SK-N-SH treated with all-trans-retinoic acid at 6 μM for 48 hours (cell line): ENCODE measurements at regions not wholly inside any gene's neighbourhood (a gene's known extent, or its start where the extent isn't known, plus 50 kb on each side); places are given as distances from the start of the nearest gene placed in this dataset.

Experiments used
- ATAC-seq: fragments of 200-7000 bp; cut with Tn5 transposase; 3 replicates; pipeline ENCODE4 v1.9.1; 2020; ENCODE audit warnings: mild to moderate bottlenecking, moderate library complexity
- ARNTL ChIP-seq: fragments of 450-650 bp; formaldehyde crosslinking; IDR thresholded peaks from 2 replicates; pipeline ENCODE4 v1.5.0; 2020; ENCODE audit warnings: low read depth, mild to moderate bottlenecking, moderate library complexity, borderline replicate concordance
- BACH2 ChIP-seq: fragments of 250-450 bp; sonication (Bioruptor Pico); IDR thresholded peaks from 2 replicates; pipeline ENCODE4 v1.9.0; 2021; ENCODE audit warnings: mild to moderate bottlenecking, borderline replicate concordance
- CSDC2 ChIP-seq: fragments of 250-450 bp; sonication (Bioruptor Pico); IDR thresholded peaks from 2 replicates; pipeline ENCODE4 v1.5.0; 2020; ENCODE audit warnings: mild to moderate bottlenecking, moderate library complexity
- ESRRG ChIP-seq: fragments of 250-450 bp; sonication (Bioruptor Pico); IDR thresholded peaks from 2 replicates; pipeline ENCODE4 v1.6.1; 2021; ENCODE audit warnings: mild to moderate bottlenecking
- GLIS3 ChIP-seq: fragments of 250-450 bp; sonication (Bioruptor Pico); IDR thresholded peaks from 2 replicates; pipeline ENCODE4 v1.5.0; 2020; ENCODE audit warnings: mild to moderate bottlenecking, moderate library complexity
- ISL1 ChIP-seq: fragments of 250-450 bp; sonication (Bioruptor Pico); IDR thresholded peaks from 2 replicates; pipeline ENCODE4 v2.1.2; 2022; ENCODE audit warnings: mild to moderate bottlenecking, moderate library complexity
- OSR1 ChIP-seq: fragments of 250-450 bp; sonication (Bioruptor Pico); IDR thresholded peaks from 2 replicates; pipeline ENCODE4 v1.8.0; 2022; ENCODE audit warnings: moderate library complexity, mild to moderate bottlenecking, inconsistent platforms
- PPARA ChIP-seq: fragments of 250-450 bp; sonication (Bioruptor Pico); IDR thresholded peaks from 2 replicates; pipeline ENCODE4 v1.5.0; 2020; ENCODE audit warnings: mild to moderate bottlenecking, borderline replicate concordance
- RARB ChIP-seq: fragments of 250-450 bp; sonication (Bioruptor Pico); IDR thresholded peaks from 2 replicates; pipeline ENCODE4 v1.8.0; 2021; ENCODE audit warnings: mild to moderate bottlenecking, moderate library complexity
- SNAI2 ChIP-seq: fragments of 250-450 bp; sonication (Bioruptor Pico); IDR thresholded peaks from 2 replicates; pipeline ENCODE4 v1.5.0; 2020; ENCODE audit warnings: mild to moderate bottlenecking, moderate library complexity
- TCF4 ChIP-seq: fragments of 250-450 bp; sonication (Bioruptor Pico); IDR thresholded peaks from 2 replicates; pipeline ENCODE4 v1.8.0; 2021; ENCODE audit warnings: mild to moderate bottlenecking, moderate library complexity, borderline replicate concordance
- TOX ChIP-seq: fragments of 250-450 bp; sonication (Bioruptor Pico); IDR thresholded peaks from 2 replicates; pipeline ENCODE4 v1.8.0; 2021; ENCODE audit warnings: mild to moderate bottlenecking, moderate library complexity, borderline replicate concordance
- ZC3H10 ChIP-seq: fragments of 250-450 bp; sonication (Bioruptor Pico); IDR thresholded peaks from 2 replicates; pipeline ENCODE4 v1.5.1; 2021; ENCODE audit warnings: mild to moderate bottlenecking, moderate library complexity
- ZFP3 ChIP-seq: fragments of 250-450 bp; sonication (Bioruptor Pico); IDR thresholded peaks from 2 replicates; pipeline ENCODE4 v1.5.0; 2020; ENCODE audit warnings: mild to moderate bottlenecking, moderate library complexity
- ZFP30 ChIP-seq: fragments of 450-650 bp; formaldehyde crosslinking; IDR thresholded peaks from 2 replicates; pipeline ENCODE4 v1.5.0; 2022; ENCODE audit warnings: mild to moderate bottlenecking, moderate library complexity
- ZNF565 ChIP-seq: fragments of 450-650 bp; formaldehyde crosslinking; conservative IDR thresholded peaks from 2 replicates; pipeline ENCODE4 v1.5.0; 2020; ENCODE audit warnings: low read depth, mild to moderate bottlenecking, moderate library complexity
- ZNF70 ChIP-seq: fragments of 450-650 bp; formaldehyde crosslinking; IDR thresholded peaks from 2 replicates; pipeline ENCODE4 v1.5.0; 2020; ENCODE audit warnings: mild to moderate bottlenecking, moderate library complexity
- ZNF8 ChIP-seq: fragments of 450-650 bp; formaldehyde crosslinking; IDR thresholded peaks from 2 replicates; pipeline ENCODE4 v1.5.0; 2020; ENCODE audit warnings: mild to moderate bottlenecking, moderate library complexity
- TF ChIP-seq, protein P1 (sequence below): fragments of 250-450 bp; sonication (Bioruptor Pico); IDR thresholded peaks from 2 replicates; pipeline ENCODE4 v1.8.0; 2020; ENCODE audit warnings: mild to moderate bottlenecking, moderate library complexity, borderline replicate concordance
- TF ChIP-seq, protein P2 (sequence below): fragments of 250-450 bp; sonication (Bioruptor Pico); IDR thresholded peaks from 2 replicates; pipeline ENCODE4 v1.5.1; 2020; ENCODE audit warnings: low read depth, mild to moderate bottlenecking, moderate library complexity
- TF ChIP-seq, protein P3 (sequence below): fragments of 250-450 bp; sonication (Bioruptor Pico); IDR thresholded peaks from 2 replicates; pipeline ENCODE4 v1.5.1; 2021; ENCODE audit warnings: mild to moderate bottlenecking, moderate library complexity
- TF ChIP-seq, protein P4 (sequence below): fragments of 250-450 bp; sonication (Bioruptor Pico); IDR thresholded peaks from 2 replicates; pipeline ENCODE4 v1.5.0; 2020; ENCODE audit warnings: mild to moderate bottlenecking, moderate library complexity
- TF ChIP-seq, protein P5 (sequence below): fragments of 250-450 bp; sonication (Bioruptor Pico); IDR thresholded peaks from 2 replicates; pipeline ENCODE4 v1.8.0; 2021; ENCODE audit warnings: low read depth, mild to moderate bottlenecking, moderate library complexity, borderline replicate concordance

DNA sequence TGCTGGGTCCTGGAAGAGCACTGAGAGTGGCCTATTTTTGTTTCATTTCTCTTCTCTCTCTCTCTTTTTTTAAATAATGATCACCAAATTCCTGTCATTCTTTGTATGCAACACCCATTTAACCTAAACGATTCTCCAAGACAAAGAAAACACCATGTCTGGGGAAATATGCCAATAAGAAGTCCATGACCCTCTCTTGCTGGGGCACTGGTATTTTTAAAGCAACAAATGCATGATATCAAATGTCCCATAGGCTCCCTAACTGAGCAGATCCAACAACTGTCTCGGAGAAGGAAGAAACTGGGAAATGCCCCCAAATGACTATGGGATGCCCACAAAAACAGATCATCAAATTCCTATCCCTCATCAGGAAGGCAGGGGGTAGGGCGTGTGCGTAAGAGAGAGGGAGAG lies 567.4 kb downstream of the CCDC171 start:
- no peak for TF ChIP-seq OSR1 (CRISPR knock-in tag)
- TF ChIP-seq, protein P1, sequence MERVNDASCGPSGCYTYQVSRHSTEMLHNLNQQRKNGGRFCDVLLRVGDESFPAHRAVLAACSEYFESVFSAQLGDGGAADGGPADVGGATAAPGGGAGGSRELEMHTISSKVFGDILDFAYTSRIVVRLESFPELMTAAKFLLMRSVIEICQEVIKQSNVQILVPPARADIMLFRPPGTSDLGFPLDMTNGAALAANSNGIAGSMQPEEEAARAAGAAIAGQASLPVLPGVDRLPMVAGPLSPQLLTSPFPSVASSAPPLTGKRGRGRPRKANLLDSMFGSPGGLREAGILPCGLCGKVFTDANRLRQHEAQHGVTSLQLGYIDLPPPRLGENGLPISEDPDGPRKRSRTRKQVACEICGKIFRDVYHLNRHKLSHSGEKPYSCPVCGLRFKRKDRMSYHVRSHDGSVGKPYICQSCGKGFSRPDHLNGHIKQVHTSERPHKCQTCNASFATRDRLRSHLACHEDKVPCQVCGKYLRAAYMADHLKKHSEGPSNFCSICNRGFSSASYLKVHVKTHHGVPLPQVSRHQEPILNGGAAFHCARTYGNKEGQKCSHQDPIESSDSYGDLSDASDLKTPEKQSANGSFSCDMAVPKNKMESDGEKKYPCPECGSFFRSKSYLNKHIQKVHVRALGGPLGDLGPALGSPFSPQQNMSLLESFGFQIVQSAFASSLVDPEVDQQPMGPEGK (CRISPR knock-in tag): no peak
- TF ChIP-seq ZNF565 (CRISPR knock-in tag): no peak
- TF ChIP-seq BACH2 (CRISPR knock-in tag): no peak
- TF ChIP-seq SNAI2: no peak
- TF ChIP-seq ISL1 (CRISPR knock-in tag): no peak
- no peak for TF ChIP-seq ARNTL
- TF ChIP-seq ZFP3 (CRISPR knock-in tag): no peak
- no peak for TF ChIP-seq TCF4
- no peak for TF ChIP-seq RARB (CRISPR knock-in tag)
- no peak for TF ChIP-seq GLIS3 (CRISPR knock-in tag)
- TF ChIP-seq ESRRG: no peak
- TF ChIP-seq, protein P2, sequence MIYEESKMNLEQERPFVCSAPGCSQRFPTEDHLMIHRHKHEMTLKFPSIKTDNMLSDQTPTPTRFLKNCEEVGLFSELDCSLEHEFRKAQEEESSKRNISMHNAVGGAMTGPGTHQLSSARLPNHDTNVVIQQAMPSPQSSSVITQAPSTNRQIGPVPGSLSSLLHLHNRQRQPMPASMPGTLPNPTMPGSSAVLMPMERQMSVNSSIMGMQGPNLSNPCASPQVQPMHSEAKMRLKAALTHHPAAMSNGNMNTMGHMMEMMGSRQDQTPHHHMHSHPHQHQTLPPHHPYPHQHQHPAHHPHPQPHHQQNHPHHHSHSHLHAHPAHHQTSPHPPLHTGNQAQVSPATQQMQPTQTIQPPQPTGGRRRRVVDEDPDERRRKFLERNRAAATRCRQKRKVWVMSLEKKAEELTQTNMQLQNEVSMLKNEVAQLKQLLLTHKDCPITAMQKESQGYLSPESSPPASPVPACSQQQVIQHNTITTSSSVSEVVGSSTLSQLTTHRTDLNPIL (CRISPR knock-in tag): no peak
- TF ChIP-seq CSDC2 (CRISPR knock-in tag): no peak
- TF ChIP-seq, protein P3, sequence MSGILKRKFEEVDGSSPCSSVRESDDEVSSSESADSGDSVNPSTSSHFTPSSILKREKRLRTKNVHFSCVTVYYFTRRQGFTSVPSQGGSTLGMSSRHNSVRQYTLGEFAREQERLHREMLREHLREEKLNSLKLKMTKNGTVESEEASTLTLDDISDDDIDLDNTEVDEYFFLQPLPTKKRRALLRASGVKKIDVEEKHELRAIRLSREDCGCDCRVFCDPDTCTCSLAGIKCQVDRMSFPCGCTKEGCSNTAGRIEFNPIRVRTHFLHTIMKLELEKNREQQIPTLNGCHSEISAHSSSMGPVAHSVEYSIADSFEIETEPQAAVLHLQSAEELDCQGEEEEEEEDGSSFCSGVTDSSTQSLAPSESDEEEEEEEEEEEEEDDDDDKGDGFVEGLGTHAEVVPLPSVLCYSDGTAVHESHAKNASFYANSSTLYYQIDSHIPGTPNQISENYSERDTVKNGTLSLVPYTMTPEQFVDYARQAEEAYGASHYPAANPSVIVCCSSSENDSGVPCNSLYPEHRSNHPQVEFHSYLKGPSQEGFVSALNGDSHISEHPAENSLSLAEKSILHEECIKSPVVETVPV (CRISPR knock-in tag): no peak
- TF ChIP-seq ZNF70 (CRISPR knock-in tag): no peak
- TF ChIP-seq TOX (CRISPR knock-in tag): no peak
- TF ChIP-seq ZNF8 (CRISPR knock-in tag): no peak
- no peak for TF ChIP-seq ZC3H10 (CRISPR knock-in tag)
- TF ChIP-seq ZFP30 (CRISPR knock-in tag): no peak
- no peak; the same call in 1 of the 3 replicates for ATAC-seq

DNA sequence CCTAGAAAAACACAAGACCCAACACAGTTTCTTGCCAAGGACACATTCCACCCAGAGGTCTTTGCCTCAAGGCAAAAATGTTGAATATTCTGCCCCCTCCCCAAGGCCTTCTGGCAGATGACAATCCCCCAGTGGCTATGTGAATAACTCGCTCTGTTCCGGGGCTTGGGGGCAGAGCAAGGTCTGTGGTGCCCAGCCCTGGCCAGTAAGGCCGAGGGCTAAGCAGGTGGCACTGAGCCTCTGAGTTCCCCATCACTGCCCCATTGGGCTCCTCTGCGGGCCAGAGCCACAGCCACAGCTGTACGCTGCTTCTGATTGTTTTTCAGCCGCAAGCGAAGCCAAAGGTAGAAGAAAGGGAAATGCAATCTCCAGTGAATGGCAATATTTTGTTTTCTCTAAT lies 567.9 kb downstream of the CCDC171 start:
- TF ChIP-seq, protein P4, sequence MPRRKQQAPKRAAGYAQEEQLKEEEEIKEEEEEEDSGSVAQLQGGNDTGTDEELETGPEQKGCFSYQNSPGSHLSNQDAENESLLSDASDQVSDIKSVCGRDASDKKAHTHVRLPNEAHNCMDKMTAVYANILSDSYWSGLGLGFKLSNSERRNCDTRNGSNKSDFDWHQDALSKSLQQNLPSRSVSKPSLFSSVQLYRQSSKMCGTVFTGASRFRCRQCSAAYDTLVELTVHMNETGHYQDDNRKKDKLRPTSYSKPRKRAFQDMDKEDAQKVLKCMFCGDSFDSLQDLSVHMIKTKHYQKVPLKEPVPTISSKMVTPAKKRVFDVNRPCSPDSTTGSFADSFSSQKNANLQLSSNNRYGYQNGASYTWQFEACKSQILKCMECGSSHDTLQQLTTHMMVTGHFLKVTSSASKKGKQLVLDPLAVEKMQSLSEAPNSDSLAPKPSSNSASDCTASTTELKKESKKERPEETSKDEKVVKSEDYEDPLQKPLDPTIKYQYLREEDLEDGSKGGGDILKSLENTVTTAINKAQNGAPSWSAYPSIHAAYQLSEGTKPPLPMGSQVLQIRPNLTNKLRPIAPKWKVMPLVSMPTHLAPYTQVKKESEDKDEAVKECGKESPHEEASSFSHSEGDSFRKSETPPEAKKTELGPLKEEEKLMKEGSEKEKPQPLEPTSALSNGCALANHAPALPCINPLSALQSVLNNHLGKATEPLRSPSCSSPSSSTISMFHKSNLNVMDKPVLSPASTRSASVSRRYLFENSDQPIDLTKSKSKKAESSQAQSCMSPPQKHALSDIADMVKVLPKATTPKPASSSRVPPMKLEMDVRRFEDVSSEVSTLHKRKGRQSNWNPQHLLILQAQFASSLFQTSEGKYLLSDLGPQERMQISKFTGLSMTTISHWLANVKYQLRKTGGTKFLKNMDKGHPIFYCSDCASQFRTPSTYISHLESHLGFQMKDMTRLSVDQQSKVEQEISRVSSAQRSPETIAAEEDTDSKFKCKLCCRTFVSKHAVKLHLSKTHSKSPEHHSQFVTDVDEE (CRISPR knock-in tag): no peak
- TF ChIP-seq PPARA (no peak), ZNF8 (CRISPR knock-in tag) (no peak), OSR1 (CRISPR knock-in tag) (no peak)
- TF ChIP-seq, protein P2 (CRISPR knock-in tag): no peak
- TF ChIP-seq, protein P1 (CRISPR knock-in tag): no peak
- TF ChIP-seq, protein P5, sequence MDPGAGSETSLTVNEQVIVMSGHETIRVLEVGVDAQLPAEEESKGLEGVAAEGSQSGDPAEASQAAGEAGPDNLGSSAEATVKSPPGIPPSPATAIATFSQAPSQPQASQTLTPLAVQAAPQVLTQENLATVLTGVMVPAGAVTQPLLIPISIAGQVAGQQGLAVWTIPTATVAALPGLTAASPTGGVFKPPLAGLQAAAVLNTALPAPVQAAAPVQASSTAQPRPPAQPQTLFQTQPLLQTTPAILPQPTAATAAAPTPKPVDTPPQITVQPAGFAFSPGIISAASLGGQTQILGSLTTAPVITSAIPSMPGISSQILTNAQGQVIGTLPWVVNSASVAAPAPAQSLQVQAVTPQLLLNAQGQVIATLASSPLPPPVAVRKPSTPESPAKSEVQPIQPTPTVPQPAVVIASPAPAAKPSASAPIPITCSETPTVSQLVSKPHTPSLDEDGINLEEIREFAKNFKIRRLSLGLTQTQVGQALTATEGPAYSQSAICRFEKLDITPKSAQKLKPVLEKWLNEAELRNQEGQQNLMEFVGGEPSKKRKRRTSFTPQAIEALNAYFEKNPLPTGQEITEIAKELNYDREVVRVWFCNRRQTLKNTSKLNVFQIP (CRISPR knock-in tag): no peak
- TF ChIP-seq, all 23 proteins: peak for 0
- no peak for ATAC-seq
